GM18520 (cell line): ENCODE measurements at regions not wholly inside any gene's neighbourhood (a gene's known extent, or its start where the extent isn't known, plus 50 kb on each side); places are given as distances from the start of the nearest gene placed in this dataset.
"Not testable (repeated sequence)": the region's sequence is repeated elsewhere in the genome, so short reads cannot be mapped to it uniquely, and the experiment has no call there.

Experiments used
- ATAC-seq: cut with Tn5 transposase; IDR thresholded peaks from one replicate; pipeline ENCODE4 v1.9.1; 2021; ENCODE audit not compliant: unreplicated experiment

GRCh38 chr2:91520972-91521535 lies 2829.6 kb downstream of the RPIA start:
- not testable (repeated sequence) for ATAC-seq

DNA sequence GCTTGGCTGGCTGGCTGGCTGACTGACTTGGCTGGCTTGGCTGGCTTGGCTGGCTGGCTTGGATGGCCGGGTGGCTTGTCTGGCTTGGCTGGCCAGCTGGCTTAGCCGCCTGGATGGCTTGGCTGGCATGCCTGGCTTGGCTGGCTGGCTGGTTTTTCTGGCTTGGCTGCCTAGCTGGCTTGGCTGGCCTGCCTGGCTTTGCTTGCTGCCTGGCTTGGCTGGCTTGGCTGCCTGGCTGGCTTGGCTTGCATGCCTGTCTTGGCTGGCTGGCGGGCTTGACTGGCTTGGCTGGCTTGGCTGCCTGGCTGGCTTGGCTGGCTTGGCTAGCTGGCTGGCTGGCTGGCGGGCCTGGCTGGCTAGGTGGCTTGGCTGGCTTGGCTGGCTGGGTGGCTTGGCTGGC lies 2830.5 kb downstream of the RPIA start:
- ATAC-seq = not testable (repeated sequence)

DNA sequence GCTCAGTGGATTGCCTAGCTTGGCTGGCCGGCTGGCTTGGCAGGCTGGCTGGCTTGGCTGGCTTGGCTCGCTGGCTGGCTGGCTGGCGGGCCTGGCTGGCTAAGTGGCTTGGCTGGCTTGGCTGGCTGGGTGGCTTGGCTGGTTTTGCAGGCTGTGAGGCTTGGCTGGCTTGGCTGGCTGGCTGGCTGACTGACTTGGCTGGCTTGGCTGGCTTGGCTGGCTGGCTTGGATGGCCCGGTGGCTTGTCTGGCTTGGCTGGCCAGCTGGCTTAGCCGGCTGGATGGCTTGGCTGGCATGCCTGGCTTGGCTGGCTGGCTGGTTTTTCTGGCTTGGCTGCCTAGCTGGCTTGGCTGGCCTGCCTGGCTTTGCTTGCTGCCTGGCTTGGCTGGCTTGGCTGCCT lies 2831.4 kb downstream of the RPIA start:
- not testable (repeated sequence) for ATAC-seq

- ATAC-seq = not testable (repeated sequence)
Measured at GRCh38 chr2:91523751-91524150, 2832.3 kb downstream of the RPIA start.

DNA sequence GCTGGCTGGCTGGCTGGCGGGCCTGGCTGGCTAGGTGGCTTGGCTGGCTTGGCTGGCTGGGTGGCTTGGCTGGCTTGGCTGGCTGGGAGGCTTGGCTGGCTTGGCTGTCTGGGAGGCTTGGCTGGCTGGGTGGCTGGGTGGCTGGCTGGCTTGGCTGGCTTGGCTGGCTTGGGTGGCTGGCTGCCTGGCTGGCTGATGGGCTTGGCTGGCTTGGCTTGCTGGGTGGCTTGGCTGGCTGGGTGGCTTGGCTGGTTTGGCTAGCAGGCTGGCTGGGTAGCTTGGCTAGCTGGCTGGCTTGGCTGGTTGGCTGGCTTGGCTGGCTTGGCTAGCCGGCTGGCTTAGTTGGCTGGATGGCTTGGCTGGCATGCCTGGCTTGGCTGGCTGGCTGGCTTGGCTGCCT lies 2834.1 kb downstream of the RPIA start:
- not testable (repeated sequence) for ATAC-seq

DNA sequence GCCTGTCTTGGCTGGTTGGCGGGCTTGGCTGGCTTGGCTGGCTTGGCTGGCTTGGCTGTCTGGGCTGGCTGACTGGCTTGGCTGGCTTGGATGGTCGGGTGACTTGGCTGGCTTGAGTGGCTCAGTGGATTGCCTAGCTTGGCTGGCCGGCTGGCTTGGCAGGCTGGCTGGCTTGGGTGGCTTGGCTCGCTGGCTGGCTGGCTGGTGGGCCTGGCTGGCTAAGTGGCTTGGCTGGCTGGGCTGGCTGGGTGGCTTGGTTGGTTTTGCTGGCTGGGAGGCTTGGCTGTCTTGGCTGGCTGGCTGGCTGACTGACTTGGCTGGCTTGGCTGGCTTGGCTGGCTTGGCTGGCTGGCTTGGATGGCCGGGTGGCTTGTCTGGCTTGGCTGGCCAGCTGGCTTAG lies 2834.6 kb downstream of the RPIA start:
- not testable (repeated sequence) for ATAC-seq

GRCh38 chr2:91527056-91527455 lies 2835.6 kb downstream of the RPIA start:
- not testable (repeated sequence) for ATAC-seq

DNA sequence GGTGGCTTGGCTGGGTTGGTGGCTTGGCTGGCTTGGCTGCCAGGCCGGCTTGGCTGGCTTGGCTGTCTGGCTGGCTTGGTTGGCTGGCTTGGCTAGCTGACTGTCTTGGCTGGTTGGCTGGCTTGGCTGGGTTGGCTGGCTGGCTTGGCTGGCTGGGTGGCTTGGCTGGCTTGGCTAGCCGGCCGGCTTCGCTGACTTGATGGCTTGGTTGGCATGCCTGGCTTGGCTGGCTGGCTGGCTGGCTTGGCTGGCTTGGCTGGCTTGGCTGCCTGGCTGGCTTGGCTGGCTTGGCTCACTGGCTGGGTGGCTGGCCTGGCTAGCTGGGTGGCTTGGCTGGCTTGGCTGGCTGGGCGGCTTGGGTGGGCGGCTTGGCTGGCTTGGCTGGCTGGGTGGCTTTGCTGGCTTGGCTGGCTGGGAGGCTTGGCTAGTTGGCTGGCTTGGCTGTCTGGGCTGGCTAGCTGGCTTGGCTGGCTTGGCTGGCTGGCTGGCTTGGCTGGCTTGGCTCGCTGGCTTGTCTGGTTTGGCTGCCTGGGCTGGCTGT lies 2836.1 kb downstream of the RPIA start:
- not testable (repeated sequence) for ATAC-seq

- not testable (repeated sequence) for ATAC-seq
Measured at GRCh38 chr2:91528361-91528760, 2836.9 kb downstream of the RPIA start.

- ATAC-seq = not testable (repeated sequence)
Measured at GRCh38 chr2:91536109-91536508, 2844.6 kb downstream of the RPIA start.

- ATAC-seq = not testable (repeated sequence)
Measured at GRCh38 chr2:91536549-91537263, 2845.2 kb downstream of the RPIA start.

DNA sequence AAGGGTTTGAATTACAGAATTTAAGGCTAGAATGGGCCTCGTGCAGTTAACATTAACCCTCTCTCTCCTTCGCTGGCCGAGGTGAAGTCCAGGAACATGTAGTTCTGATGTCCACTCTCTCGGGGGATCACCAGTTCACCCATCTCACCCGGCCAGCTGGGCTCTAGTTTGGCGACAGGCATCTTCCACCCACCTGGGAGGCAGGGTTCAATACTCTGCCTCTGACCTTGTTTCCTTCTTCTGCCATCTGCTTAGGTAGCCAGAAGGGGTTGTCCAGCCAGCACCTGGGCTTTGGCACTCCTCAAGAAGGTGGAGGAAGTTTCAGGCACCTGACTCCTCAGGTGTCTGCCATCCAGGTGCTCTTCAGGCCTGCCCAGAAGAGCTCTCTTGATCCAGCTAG lies 2857.8 kb downstream of the RPIA start:
- not testable (repeated sequence) for ATAC-seq

DNA sequence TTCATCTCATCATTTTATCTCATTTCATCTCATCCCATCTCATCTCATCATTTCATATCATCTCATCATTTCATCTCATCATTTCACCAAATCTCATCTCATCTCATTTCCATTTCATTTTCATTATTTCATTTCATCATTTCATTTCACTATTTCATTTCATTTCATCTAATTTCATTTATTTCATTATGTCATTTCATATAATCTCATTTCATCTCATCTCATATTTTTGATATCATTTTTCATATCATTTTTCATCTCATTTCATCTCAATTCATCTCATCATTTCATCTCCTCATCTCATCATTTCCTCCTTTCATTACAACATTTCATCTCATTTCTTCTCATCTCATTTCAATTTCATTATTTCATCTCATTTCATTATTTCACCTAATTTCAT lies 2866.8 kb downstream of the RPIA start:
- not testable (repeated sequence) for ATAC-seq

GRCh38 chr2:91559269-91559668 lies 2867.8 kb downstream of the RPIA start:
- not testable (repeated sequence) for ATAC-seq

DNA sequence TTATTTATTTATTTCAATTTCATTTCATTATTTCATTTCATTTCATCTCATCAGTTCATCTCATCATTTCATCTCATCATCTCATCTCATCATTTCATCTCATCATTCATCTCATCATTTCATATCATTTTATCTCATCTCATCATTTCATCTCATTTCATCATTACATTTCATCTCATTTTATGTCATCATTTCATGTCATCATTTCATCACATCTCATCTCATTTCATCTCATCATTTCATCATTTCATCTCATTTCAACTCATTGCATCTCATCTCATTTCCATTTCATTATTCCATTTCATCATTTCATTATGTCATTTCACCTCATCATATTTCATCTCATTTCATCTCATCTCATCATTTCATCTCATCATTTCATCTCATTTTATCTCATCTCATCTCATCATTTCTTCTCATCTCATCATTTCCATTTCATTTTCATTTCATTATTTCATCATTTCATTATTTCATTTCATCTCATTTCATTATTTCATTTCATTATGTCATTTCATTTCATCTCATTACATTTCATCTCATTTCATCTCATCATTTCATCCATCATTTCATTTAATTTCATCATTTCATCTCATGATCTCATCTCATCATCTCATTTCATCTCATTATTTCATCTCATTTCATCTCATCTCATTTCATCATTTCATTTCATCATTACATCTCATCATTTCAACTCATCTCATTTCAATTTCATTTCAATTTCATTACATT lies 2868.6 kb downstream of the RPIA start:
- not testable (repeated sequence) for ATAC-seq

DNA sequence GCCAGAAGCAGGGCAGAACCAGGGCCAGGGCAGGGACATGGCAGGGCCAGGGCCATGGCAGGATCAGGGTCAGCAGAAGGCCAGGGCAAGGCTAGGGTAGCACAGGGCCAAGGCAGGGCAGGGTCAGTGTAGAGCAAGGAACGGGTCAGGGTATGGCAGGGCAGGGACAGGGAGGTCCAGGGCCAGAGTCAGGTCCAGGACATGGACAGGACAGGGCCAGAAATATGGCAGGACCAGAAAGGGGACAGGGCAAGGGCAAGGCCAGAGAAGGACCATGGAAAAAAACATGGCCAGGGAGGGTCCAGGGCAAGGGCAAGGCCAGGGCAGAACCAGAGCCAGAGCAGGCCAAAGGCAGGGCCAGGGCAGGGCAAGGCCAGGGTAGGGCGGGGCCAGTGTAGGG lies 2870.7 kb downstream of the RPIA start:
- ATAC-seq = not testable (repeated sequence)

DNA sequence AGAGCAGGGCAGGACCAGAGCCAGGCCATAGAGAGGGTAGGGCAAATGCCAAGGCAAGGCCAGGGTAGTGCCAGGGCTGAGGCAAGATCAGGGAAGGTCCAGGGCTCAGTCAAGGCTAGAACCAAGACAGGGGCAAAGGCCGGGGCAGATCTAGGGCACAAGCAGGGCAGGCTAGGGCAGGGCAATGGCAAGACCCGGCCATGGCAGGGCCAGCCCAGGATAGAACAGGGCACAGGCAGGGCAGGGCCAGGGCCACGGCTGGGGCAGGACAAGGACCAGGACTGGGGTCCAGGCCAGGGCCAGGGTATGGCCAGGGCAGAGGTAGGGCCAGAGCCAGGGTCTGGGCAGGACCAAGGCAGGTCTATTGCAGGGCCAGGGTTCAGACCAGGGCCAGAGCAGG lies 2873.2 kb downstream of the RPIA start:
- not testable (repeated sequence) for ATAC-seq

GRCh38 chr2:91565689-91566430 lies 2874.4 kb downstream of the RPIA start:
- not testable (repeated sequence) for ATAC-seq

DNA sequence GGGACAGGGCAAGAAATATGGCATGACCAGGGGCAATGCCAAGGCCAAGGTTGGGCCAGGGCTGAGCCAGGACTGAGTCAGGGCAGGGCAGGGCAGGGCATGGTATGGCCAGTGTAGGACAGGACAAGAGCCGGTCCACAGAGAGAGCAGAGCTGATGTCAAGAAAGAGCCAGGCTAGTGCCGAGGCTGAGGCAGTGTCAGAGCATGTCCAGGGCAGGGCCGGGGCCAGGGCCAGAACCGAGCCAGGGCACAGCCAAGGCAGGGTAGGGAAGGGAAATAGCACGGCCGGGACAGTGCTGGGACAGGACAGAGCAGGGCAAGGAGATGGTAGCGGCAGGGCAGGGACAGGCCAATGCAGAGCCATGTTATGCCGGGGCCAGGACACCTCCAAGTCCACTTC lies 2875.1 kb downstream of the RPIA start:
- not testable (repeated sequence) for ATAC-seq

DNA sequence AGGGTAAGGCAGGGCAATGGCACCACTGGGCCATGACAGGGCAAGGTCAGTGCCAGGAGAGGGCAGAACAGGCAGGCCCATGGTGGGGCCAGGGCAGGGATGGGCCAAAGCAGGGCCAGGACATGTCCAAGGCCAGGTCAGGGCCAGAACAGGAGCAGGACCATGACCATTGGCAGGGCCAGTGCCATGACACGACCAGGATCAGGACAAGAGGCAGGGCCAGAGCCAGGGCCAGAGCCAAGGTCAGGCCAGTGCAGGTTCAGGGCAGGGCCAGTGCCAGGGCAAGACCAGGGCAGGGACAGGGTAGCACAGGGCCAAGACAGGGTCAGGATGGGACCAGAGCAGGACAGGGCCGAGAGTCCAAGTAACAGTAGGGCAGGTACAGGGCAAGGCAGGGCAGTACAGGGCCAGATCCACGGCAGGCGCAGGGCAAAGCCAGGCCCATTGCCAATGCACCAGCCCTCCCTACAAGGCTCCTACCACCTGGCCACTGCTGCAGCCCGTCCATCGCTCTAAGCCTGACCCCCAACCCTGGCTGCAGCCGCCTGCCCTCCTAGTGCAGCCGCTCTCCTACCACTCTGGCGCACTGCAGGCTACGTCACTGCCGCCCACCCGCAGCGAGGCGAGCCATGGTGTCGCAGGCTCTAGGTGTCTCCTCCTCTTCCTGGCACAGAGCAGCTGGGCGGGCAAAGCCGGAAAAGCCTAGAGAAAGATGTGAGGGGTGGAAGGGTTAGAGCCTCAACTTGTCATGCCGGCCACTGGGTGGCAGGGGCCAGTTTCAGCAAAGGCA lies 2876.3 kb downstream of the RPIA start:
- not testable (repeated sequence) for ATAC-seq
